ENCODE measurements at regions not wholly inside any gene's neighbourhood (a gene's known extent, or its start where the extent isn't known, plus 50 kb on each side); places are given as distances from the start of the nearest gene placed in this dataset.

GRCh38 chr1:217184854-217185253 is 446.0 kb downstream of the GPATCH2 start:
- no peak for TF ChIP-seq CTCF (conservative IDR thresholded peaks at IDR 0.05 in 1 of 2, IDR thresholded peaks at IDR 0.05 in 1 of 2; ENCODE audit: low read depth in 1 of 2, low read length in 2 of 2)
- no peak for TF ChIP-seq EZH2 (IDR thresholded peaks at IDR 0.05; ENCODE audit: low read length, missing control alignments)

Data from fibroblast of lung (primary cell).